K562 (cell line): ENCODE measurements at regions not wholly inside any gene's neighbourhood (a gene's known extent, or its start where the extent isn't known, plus 50 kb on each side); places are given as distances from the start of the nearest gene placed in this dataset.

Source experiments
- CEBPZ ChIP-seq: fragments of 150-350 bp; IDR thresholded peaks from 2 replicates; pipeline ENCODE4 v1.6.1; 2014; ENCODE audit warnings: low read depth, mild to moderate bottlenecking, low read length, borderline replicate concordance
- ZBTB17 ChIP-seq: fragments of 450-650 bp; formaldehyde crosslinking; IDR thresholded peaks from 2 replicates; pipeline ENCODE4 v1.4.0; 2020; ENCODE audit warnings: mild to moderate bottlenecking
- ZNF407 ChIP-seq: fragments of 450-650 bp; IDR thresholded peaks from 2 replicates; pipeline ENCODE4 v1.6.1; 2016; ENCODE audit warnings: low read depth

DNA sequence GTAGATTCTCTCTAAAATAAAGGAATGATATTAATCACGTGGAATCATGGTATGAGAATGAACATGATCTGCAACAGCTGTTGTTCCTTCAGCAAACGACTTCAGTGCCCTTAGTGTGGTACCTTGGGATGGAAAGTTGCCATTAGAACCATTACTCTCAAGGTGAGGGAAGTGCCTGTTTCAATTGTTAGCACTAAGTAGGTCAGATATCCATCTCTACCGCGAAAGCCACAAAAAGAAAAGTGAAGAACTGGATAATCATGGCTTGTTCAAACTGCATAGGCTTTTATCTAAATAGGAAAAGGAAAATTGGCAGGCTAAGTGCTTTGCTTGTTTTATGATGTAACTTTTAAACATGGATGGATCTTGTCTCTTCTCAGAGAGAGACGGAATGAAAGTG is 380.7 kb downstream of the MRPS30 start:
- no peak for TF ChIP-seq ZBTB17
- TF ChIP-seq CEBPZ: no peak
- no peak for TF ChIP-seq ZNF407
